Fibroblast of lung (primary cell): ENCODE measurements at regions not wholly inside any gene's neighbourhood (a gene's known extent, or its start where the extent isn't known, plus 50 kb on each side); places are given as distances from the start of the nearest gene placed in this dataset.

Experiments used
- DNase-seq, 2 donors: peaks; one replicate each; pipeline versions ENCODE4 v3.0.0 to v3.0.0-alpha.2; 2010; ENCODE audit warnings: low read depth in 2 of 2
- H2AFZ ChIP-seq: 2 replicates; pipeline ENCODE4 v1.5.1; 2012; ENCODE audit warnings: low read length, control low read depth, inconsistent platforms
- H3K27ac ChIP-seq: 2 replicates; pipeline ENCODE4 v1.5.1; 2011; ENCODE audit warnings: low read length, control low read depth; ENCODE audit not compliant: insufficient read depth
- H3K27me3 ChIP-seq: 2 replicates; pipeline ENCODE4 v1.5.1; 2011; ENCODE audit warnings: mild to moderate bottlenecking, low read length; ENCODE audit not compliant: control insufficient read depth, insufficient read depth
- H3K36me3 ChIP-seq: 2 replicates; pipeline ENCODE4 v1.5.1; 2011; ENCODE audit warnings: low read length; ENCODE audit not compliant: control insufficient read depth, insufficient read depth
- H3K4me1 ChIP-seq: 2 replicates; pipeline ENCODE4 v1.5.1; 2011; ENCODE audit warnings: low read length; ENCODE audit not compliant: control insufficient read depth, insufficient read depth; ENCODE audit errors: extremely low read depth
- H3K4me2 ChIP-seq: 2 replicates; pipeline ENCODE4 v1.5.1; 2011; ENCODE audit warnings: low read length, control low read depth; ENCODE audit not compliant: insufficient read depth; ENCODE audit errors: extremely low read depth
- H3K4me3 ChIP-seq, 4 experiments: fragments of 200-600 bp in 1 of 4; sonication (generic) in 1 of 4; replicated peaks in 1 of 4; 2 replicates each; pipeline ENCODE4 v1.5.1; 2011 to 2016; ENCODE audit warnings: low read length in 4 of 4, low read depth in 3 of 4, mild to moderate bottlenecking in 3 of 4, control low read depth in 2 of 4, inconsistent platforms in 1 of 4, mixed read lengths in 1 of 4; ENCODE audit not compliant: insufficient read depth in 1 of 4; ENCODE audit errors: control extremely low read depth in 1 of 4
- H3K79me2 ChIP-seq: 2 replicates; pipeline ENCODE4 v1.5.1; 2012; ENCODE audit warnings: mild to moderate bottlenecking, low read length, inconsistent platforms; ENCODE audit not compliant: control insufficient read depth, insufficient read depth
- H3K9ac ChIP-seq: 2 replicates; pipeline ENCODE4 v1.5.1; 2011; ENCODE audit warnings: mild to moderate bottlenecking, low read length, control low read depth; ENCODE audit not compliant: insufficient read depth
- H3K9me3 ChIP-seq: 2 replicates; pipeline ENCODE4 v1.5.1; 2012; ENCODE audit warnings: low read depth, low read length; ENCODE audit not compliant: control insufficient read depth, insufficient read depth
- H4K20me1 ChIP-seq: 2 replicates; pipeline ENCODE4 v1.5.1; 2011; ENCODE audit warnings: low read length; ENCODE audit not compliant: control insufficient read depth, insufficient read depth; ENCODE audit errors: extremely low read depth
- CTCF ChIP-seq, 2 donors: IDR thresholded peaks in 1 of 2; conservative IDR thresholded peaks in 1 of 2; 1 replicate in 1 of 2; 2 replicates in 1 of 2; pipeline ENCODE4 v1.5.1; 2011 to 2012; ENCODE audit warnings: low read length in 2 of 2, control low read depth in 1 of 2, inconsistent platforms in 1 of 2, low read depth in 1 of 2, mild to moderate bottlenecking in 1 of 2
- EZH2 ChIP-seq: IDR thresholded peaks from 2 replicates; pipeline ENCODE4 v1.5.1; 2012; ENCODE audit warnings: low read length, control low read depth, mild to moderate bottlenecking; ENCODE audit errors: missing control alignments

- Histone ChIP-seq H4K20me1 (no peaks in the 10 kb centered on the region), H3K27me3 (no peaks in the 10 kb centered on the region), H3K79me2 (no peaks in the 10 kb centered on the region), H2AFZ (no peak overlapping the region), H3K4me3 (no peak overlapping the region), H3K4me2 (no peak overlapping the region), H3K27ac (no peak overlapping the region), H3K9me3 (no peaks in the 10 kb centered on the region), H3K36me3 (no peaks in the 10 kb centered on the region), H3K4me1 (peaks cover 11% of the 10 kb centered on the region), H3K9ac (no peak overlapping the region)
- DNase-seq, result no peak
- no peak for TF ChIP-seq EZH2
- no peak for TF ChIP-seq CTCF (conservative IDR thresholded peaks at IDR 0.05 in 1 of 2, IDR thresholded peaks at IDR 0.05 in 1 of 2; ENCODE audit: low read depth in 1 of 2, low read length in 2 of 2)
Observed at GRCh38 chr5:74248576-74248975, 392.0 kb downstream of the ENC1 start.

- peak in 1 of 2 donors; percentile 19 for DNase-seq
- Histone ChIP-seq H4K20me1 (no peaks in the 10 kb centered on the region), H2AFZ (no peak overlapping the region), H3K27ac (no peak overlapping the region), H3K9ac (no peak overlapping the region), H3K79me2 (no peaks in the 10 kb centered on the region), H3K4me2 (no peak overlapping the region), H3K9me3 (no peaks in the 10 kb centered on the region), H3K4me1 (no peaks in the 10 kb centered on the region), H3K36me3 (no peaks in the 10 kb centered on the region), H3K4me3 (no peak overlapping the region), H3K27me3 (no peaks in the 10 kb centered on the region)
- TF ChIP-seq CTCF (conservative IDR thresholded peaks at IDR 0.05 in 1 of 2, IDR thresholded peaks at IDR 0.05 in 1 of 2; ENCODE audit: low read depth in 1 of 2, low read length in 2 of 2), result no peak
- TF ChIP-seq EZH2, result no peak
Observed at GRCh38 chr5:74244406-74244805, 396.1 kb downstream of the ENC1 start.

- H3K9ac ChIP-seq, result no peak overlapping the region
- no peaks in the 10 kb centered on the region for H3K36me3 ChIP-seq
- no peak overlapping the region for H3K4me3 ChIP-seq
- H3K9me3 ChIP-seq, result no peaks in the 10 kb centered on the region
- H2AFZ ChIP-seq, result no peak overlapping the region
- H4K20me1 ChIP-seq, result no peaks in the 10 kb centered on the region
- no peak overlapping the region for H3K27ac ChIP-seq
- H3K79me2 ChIP-seq, result no peaks in the 10 kb centered on the region
- no peaks in the 10 kb centered on the region for H3K27me3 ChIP-seq
- H3K4me2 ChIP-seq, result no peak overlapping the region
- TF ChIP-seq CTCF (conservative IDR thresholded peaks at IDR 0.05 in 1 of 2, IDR thresholded peaks at IDR 0.05 in 1 of 2; ENCODE audit: low read depth in 1 of 2, low read length in 2 of 2) (no peak), EZH2 (no peak)
- DNase-seq, result peak; percentile 22 to 34
- no peaks in the 10 kb centered on the region for H3K4me1 ChIP-seq
Observed at GRCh38 chr5:74243634-74244033, 396.9 kb downstream of the ENC1 start.
